Retinal pigment epithelial cell (primary cell): ENCODE measurements at regions not wholly inside any gene's neighbourhood (a gene's known extent, or its start where the extent isn't known, plus 50 kb on each side); places are given as distances from the start of the nearest gene placed in this dataset.
"Not testable (repeated sequence)": the region's sequence is repeated elsewhere in the genome, so short reads cannot be mapped to it uniquely, and the experiment has no call there.

ENCODE experiments used
- DNase-seq: peaks from one replicate; pipeline ENCODE4 v3.0.0-alpha.2; 2010; ENCODE audit warnings: low read depth
- H3K4me3 ChIP-seq: 2 replicates; pipeline ENCODE4 v1.5.1; 2011; ENCODE audit warnings: mild to moderate bottlenecking, low read length, control low read depth, moderate library complexity
- TF ChIP-seq, protein P1 (sequence below): conservative IDR thresholded peaks from 2 replicates; pipeline ENCODE4 v1.5.1; 2011; ENCODE audit warnings: low read depth, low read length, control low read depth, inconsistent platforms

- DNase-seq, result no peak
Measured at GRCh38 chr7:84908196-84908793, 278.6 kb downstream of the SEMA3D start.

DNA sequence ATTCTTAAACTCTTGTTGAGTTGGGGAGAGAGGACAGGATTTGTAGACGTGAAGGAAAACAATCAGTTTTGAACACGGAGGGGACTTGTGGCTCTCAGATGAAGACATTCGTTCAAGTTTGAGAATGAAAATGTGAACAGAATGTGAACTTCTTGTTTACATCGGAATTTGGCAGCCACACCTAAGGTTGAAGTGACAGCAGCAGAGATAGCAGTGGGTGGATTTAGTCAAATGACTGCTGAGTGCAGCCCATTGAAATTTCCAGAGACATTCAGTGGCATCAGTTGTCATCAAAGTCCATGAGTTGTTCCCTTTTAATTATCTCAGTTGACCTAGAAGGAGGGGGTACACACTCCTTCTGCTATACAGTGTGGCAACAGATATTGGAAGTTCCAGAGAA, 280.0 kb downstream of the SEMA3D start:
- H3K4me3 ChIP-seq, result no peak overlapping the region
- no peak for DNase-seq
- TF ChIP-seq, protein P1, sequence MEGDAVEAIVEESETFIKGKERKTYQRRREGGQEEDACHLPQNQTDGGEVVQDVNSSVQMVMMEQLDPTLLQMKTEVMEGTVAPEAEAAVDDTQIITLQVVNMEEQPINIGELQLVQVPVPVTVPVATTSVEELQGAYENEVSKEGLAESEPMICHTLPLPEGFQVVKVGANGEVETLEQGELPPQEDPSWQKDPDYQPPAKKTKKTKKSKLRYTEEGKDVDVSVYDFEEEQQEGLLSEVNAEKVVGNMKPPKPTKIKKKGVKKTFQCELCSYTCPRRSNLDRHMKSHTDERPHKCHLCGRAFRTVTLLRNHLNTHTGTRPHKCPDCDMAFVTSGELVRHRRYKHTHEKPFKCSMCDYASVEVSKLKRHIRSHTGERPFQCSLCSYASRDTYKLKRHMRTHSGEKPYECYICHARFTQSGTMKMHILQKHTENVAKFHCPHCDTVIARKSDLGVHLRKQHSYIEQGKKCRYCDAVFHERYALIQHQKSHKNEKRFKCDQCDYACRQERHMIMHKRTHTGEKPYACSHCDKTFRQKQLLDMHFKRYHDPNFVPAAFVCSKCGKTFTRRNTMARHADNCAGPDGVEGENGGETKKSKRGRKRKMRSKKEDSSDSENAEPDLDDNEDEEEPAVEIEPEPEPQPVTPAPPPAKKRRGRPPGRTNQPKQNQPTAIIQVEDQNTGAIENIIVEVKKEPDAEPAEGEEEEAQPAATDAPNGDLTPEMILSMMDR, result no peak

More at GRCh38 chr7:84908196-84908793, 278.6 kb downstream of the SEMA3D start:
- no peak overlapping the region for H3K4me3 ChIP-seq
- TF ChIP-seq, protein P1, result no peak

DNA sequence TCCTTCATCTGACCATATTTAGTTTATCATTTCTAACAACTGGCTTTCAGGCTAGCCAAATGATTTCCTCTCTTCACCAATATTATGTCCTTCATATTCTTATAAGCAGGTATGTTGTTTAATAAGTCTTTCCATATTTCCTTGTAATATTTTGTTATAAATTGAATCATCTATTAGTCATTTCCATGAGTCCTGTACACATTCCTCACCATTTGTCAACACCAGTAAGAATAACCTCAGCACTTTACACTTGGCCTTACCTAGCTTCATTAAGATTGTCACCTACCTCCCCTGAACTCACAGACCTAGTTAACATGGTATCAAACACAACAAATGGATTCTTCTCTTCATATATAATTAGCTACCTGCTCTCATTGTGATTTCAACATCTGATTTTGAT, 282.3 kb downstream of the SEMA3D start:
- DNase-seq, result no peak
- H3K4me3 ChIP-seq, result no peak overlapping the region
- TF ChIP-seq, protein P1, result no peak

GRCh38 chr7:84901366-84901765, 285.5 kb downstream of the SEMA3D start:
- TF ChIP-seq, protein P1, result no peak
- H3K4me3 ChIP-seq, result no peak overlapping the region
- DNase-seq, result no peak

DNA sequence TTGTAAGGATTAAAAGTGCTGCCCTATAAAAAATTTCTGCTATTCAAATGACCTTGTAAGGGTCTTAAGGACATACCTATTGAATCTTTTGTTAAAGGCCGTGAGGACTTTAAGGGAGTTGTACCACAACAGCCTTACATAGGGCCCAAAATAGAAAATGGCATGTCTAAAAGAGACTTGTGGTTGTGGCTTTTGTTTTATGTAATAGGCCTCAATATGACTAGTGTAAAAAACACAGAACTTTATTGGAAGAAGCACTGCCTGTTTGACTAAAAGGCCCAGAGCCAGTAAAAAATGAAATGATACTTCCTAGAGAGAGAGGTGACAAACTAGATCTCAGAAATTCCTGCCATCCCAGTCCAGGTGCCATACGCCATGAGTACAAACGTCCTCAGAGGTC, 286.6 kb downstream of the SEMA3D start:
- no peak for DNase-seq
- H3K4me3 ChIP-seq, result no peak overlapping the region
- TF ChIP-seq, protein P1, result no peak

GRCh38 chr7:84895563-84895962, 291.3 kb downstream of the SEMA3D start:
- DNase-seq, result no peak
- TF ChIP-seq, protein P1, result no peak
- no peak overlapping the region for H3K4me3 ChIP-seq

- not testable (repeated sequence) for DNase-seq, H3K4me3 ChIP-seq
Measured at GRCh38 chr7:84883570-84883969, 303.3 kb downstream of the SEMA3D start.

GRCh38 chr7:84880326-84880997, 306.4 kb downstream of the SEMA3D start:
- not testable (repeated sequence) for DNase-seq, H3K4me3 ChIP-seq
